WTC11 (cell line): ENCODE measurements at regions not wholly inside any gene's neighbourhood (a gene's known extent, or its start where the extent isn't known, plus 50 kb on each side); places are given as distances from the start of the nearest gene placed in this dataset.

Experiments used
- ATAC-seq: fragments of 200-7000 bp; cut with Tn5 transposase; 2 replicates; pipeline ENCODE4 v1.10.0; 2021; ENCODE audit warnings: mild to moderate bottlenecking, moderate library complexity
- CTCF ChIA-PET: fragments of 300-600 bp; sonication (Branson Sonifier 250); formaldehyde crosslinking; loops from one replicate; lab custom pipeline; 2021; ENCODE audit warnings: antibody characterized with exemption; lab: Charles Lee
- POLR2A ChIA-PET: fragments of 350-600 bp; sonication (Branson Sonifier 250); formaldehyde crosslinking; loops from one replicate; lab custom pipeline; 2021; ENCODE audit warnings: antibody characterized with exemption; lab: Charles Lee
- DNase-seq: peaks from one replicate; pipeline ENCODE4 v3.0.0; 2021; ENCODE audit warnings: low spot score
- H3K27ac Mint-ChIP-seq: 2 replicates; pipeline ENCODE4 v1.8.0; 2021; ENCODE audit warnings: mixed read lengths
- H3K27me3 Mint-ChIP-seq: 2 replicates; pipeline ENCODE4 v1.8.0; 2021; ENCODE audit warnings: low read depth, mild to moderate bottlenecking, moderate library complexity, mixed read lengths
- H3K36me3 Mint-ChIP-seq: 2 replicates; pipeline ENCODE4 v1.8.0; 2021; ENCODE audit warnings: mixed read lengths
- H3K4me1 Mint-ChIP-seq: 2 replicates; pipeline ENCODE4 v1.8.0; 2022; ENCODE audit warnings: mixed read lengths
- H3K4me3 Mint-ChIP-seq: 2 replicates; pipeline ENCODE4 v1.8.0; 2021; ENCODE audit warnings: mild to moderate bottlenecking, moderate library complexity, mixed read lengths
- H3K9me3 Mint-ChIP-seq: 2 replicates; pipeline ENCODE4 v1.8.0; 2021; ENCODE audit warnings: mixed read lengths
- CBFB ChIP-seq: sonication (generic); formaldehyde crosslinking; IDR thresholded peaks from 2 replicates; pipeline ENCODE4 v1.8.1; 2022; ENCODE audit warnings: mild to moderate bottlenecking, low read depth, missing genetic modification reagents
- CREM ChIP-seq: sonication (generic); formaldehyde crosslinking; IDR thresholded peaks from 2 replicates; pipeline ENCODE4 v1.8.1; 2022; ENCODE audit warnings: mild to moderate bottlenecking, missing genetic modification reagents, moderate library complexity
- ELF4 ChIP-seq: sonication (generic); formaldehyde crosslinking; IDR thresholded peaks from 2 replicates; pipeline ENCODE4 v1.8.1; 2022; ENCODE audit warnings: low read depth, mild to moderate bottlenecking, moderate library complexity, missing genetic modification reagents
- FOXP4 ChIP-seq: sonication (generic); formaldehyde crosslinking; IDR thresholded peaks from 2 replicates; pipeline ENCODE4 v1.8.0; 2022; ENCODE audit warnings: mild to moderate bottlenecking, missing genetic modification reagents
- GABPB1 ChIP-seq: sonication (generic); formaldehyde crosslinking; IDR thresholded peaks from 2 replicates; pipeline ENCODE4 v1.8.1; 2023; ENCODE audit warnings: mild to moderate bottlenecking, missing genetic modification reagents
- HMGXB4 ChIP-seq: sonication (generic); formaldehyde crosslinking; IDR thresholded peaks from 2 replicates; pipeline ENCODE4 v1.8.1; 2023; ENCODE audit warnings: mild to moderate bottlenecking, moderate library complexity, missing genetic modification reagents
- IRF1 ChIP-seq: sonication (generic); formaldehyde crosslinking; IDR thresholded peaks from 2 replicates; pipeline ENCODE4 v1.8.0; 2023; ENCODE audit warnings: missing genetic modification reagents
- IRF2 ChIP-seq: sonication (generic); formaldehyde crosslinking; IDR thresholded peaks from 2 replicates; pipeline ENCODE4 v1.8.0; 2022; ENCODE audit warnings: low read depth, missing genetic modification reagents, borderline replicate concordance
- MXD4 ChIP-seq: fragments of 250-450 bp; sonication (Bioruptor Pico); IDR thresholded peaks from 2 replicates; pipeline ENCODE4 v1.8.0; 2021; ENCODE audit warnings: mild to moderate bottlenecking, moderate library complexity, borderline replicate concordance
- NFYB ChIP-seq: sonication (generic); formaldehyde crosslinking; conservative IDR thresholded peaks from 2 replicates; pipeline ENCODE4 v1.8.0; 2022; ENCODE audit warnings: low read depth, missing genetic modification reagents
- NR3C1 ChIP-seq: sonication (generic); formaldehyde crosslinking; conservative IDR thresholded peaks from 2 replicates; pipeline ENCODE4 v1.8.1; 2023; ENCODE audit warnings: low read depth, mild to moderate bottlenecking, missing genetic modification reagents
- RORB ChIP-seq: fragments of 250-450 bp; sonication (Bioruptor Pico); IDR thresholded peaks from 2 replicates; pipeline ENCODE4 v1.9.0; 2021; ENCODE audit warnings: mild to moderate bottlenecking
- TEAD4 ChIP-seq: sonication (generic); formaldehyde crosslinking; IDR thresholded peaks from 2 replicates; pipeline ENCODE4 v1.8.0; 2022; ENCODE audit warnings: mild to moderate bottlenecking, missing genetic modification reagents
- TP53 ChIP-seq: sonication (generic); formaldehyde crosslinking; IDR thresholded peaks from 2 replicates; pipeline ENCODE4 v1.8.1; 2023; ENCODE audit warnings: mild to moderate bottlenecking, missing genetic modification reagents
- ZBTB21 ChIP-seq: sonication (generic); formaldehyde crosslinking; IDR thresholded peaks from 2 replicates; pipeline ENCODE4 v1.8.1; 2023; ENCODE audit warnings: mild to moderate bottlenecking, missing genetic modification reagents, borderline replicate concordance
- ZMAT4 ChIP-seq: fragments of 250-450 bp; sonication (Bioruptor Pico); IDR thresholded peaks from 2 replicates; pipeline ENCODE4 v1.9.0; 2021; ENCODE audit warnings: mild to moderate bottlenecking
- ZNF281 ChIP-seq: sonication (generic); formaldehyde crosslinking; IDR thresholded peaks from 2 replicates; pipeline ENCODE4 v1.8.0; 2023; ENCODE audit warnings: mild to moderate bottlenecking, missing genetic modification reagents
- ZNF423 ChIP-seq: fragments of 250-450 bp; sonication (Bioruptor Pico); IDR thresholded peaks from 2 replicates; pipeline ENCODE4 v2.1.2; 2022; ENCODE audit warnings: mild to moderate bottlenecking, moderate library complexity
- ZSCAN18 ChIP-seq: fragments of 250-450 bp; sonication (Bioruptor Pico); IDR thresholded peaks from 2 replicates; pipeline ENCODE4 v2.1.2; 2022; ENCODE audit warnings: mild to moderate bottlenecking, moderate library complexity

- CTCF ChIA-PET: no interaction called here
Observed at GRCh38 chr14:101286271-101287018, 274.9 kb upstream of the DIO3 start.

More at GRCh38 chr14:101286271-101287018, 274.9 kb upstream of the DIO3 start:
- no peak for ATAC-seq
- POLR2A ChIA-PET: no interaction called here
- peaks cover 18% of the 10 kb centered on the region for H3K27me3 Mint-ChIP-seq
- H3K4me3 Mint-ChIP-seq: no peak overlapping the region
- H3K9me3 Mint-ChIP-seq: peaks cover 4% of the 10 kb centered on the region; the same call in 1 of the 2 replicates
- H3K27ac Mint-ChIP-seq: no peak overlapping the region
- no peaks in the 10 kb centered on the region for H3K36me3 Mint-ChIP-seq
- TF ChIP-seq NR3C1: no peak
- TF ChIP-seq ZNF423 (CRISPR knock-in tag): no peak
- TF ChIP-seq ELF4 (CRISPR knock-in tag): no peak
- TF ChIP-seq CREM (CRISPR knock-in tag): no peak
- no peak for TF ChIP-seq RORB (CRISPR knock-in tag)
- no peak for TF ChIP-seq CBFB (CRISPR knock-in tag)
- TF ChIP-seq IRF1 (CRISPR knock-in tag): no peak
- TF ChIP-seq HMGXB4: no peak
- TF ChIP-seq NFYB: no peak
- TF ChIP-seq ZSCAN18 (CRISPR knock-in tag): no peak
- TF ChIP-seq TP53: no peak
- TF ChIP-seq TEAD4 (CRISPR knock-in tag): no peak
- no peak for TF ChIP-seq FOXP4 (CRISPR knock-in tag)
- no peak for TF ChIP-seq IRF2 (CRISPR knock-in tag)
- no peak for TF ChIP-seq GABPB1 (CRISPR knock-in tag)
- no peak for TF ChIP-seq ZBTB21 (CRISPR knock-in tag)
- TF ChIP-seq ZMAT4 (CRISPR knock-in tag): no peak
- no peak for TF ChIP-seq MXD4 (CRISPR knock-in tag)
- TF ChIP-seq ZNF281 (CRISPR knock-in tag): no peak
- no peak for DNase-seq
- H3K4me1 Mint-ChIP-seq: peaks cover 32% of the 10 kb centered on the region
